SKM-1 treated with dmso at 0.1 percent for 144 hours (cell line): ENCODE measurements at regions not wholly inside any gene's neighbourhood (a gene's known extent, or its start where the extent isn't known, plus 50 kb on each side); places are given as distances from the start of the nearest gene placed in this dataset.

Experiments used
- DNase-seq: peaks from one replicate; lab custom pipeline; 2025; ENCODE audit not compliant: unreplicated experiment; lab: John Stamatoyannopoulos, UW

GRCh38 chr2:18799397-18799796 is 210.0 kb upstream of the NT5C1B start:
- no peak for DNase-seq

GRCh38 chr2:18797133-18797845 is 207.9 kb upstream of the NT5C1B start:
- DNase-seq, result no peak

GRCh38 chr2:18795906-18796305 is 206.5 kb upstream of the NT5C1B start:
- no peak for DNase-seq

DNA sequence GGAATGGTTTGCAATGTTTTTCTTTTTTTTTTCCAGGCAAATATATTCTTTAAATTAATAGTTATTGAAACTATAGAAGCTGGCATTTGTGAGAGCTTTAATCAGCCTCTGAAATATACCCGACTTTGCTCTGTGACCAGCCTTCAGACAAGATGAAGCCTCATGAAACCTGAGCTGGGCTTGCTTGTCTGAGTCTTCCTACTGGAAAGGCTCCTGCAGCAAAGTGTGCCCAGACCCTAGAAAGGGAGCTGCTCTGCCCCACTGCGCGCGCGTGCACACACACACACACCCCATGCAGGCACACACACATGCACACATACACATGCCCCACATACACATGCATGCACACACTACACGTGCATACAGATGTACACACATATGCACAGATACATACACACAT is 203.3 kb upstream of the NT5C1B start:
- no peak for DNase-seq

GRCh38 chr2:18792226-18792629 is 202.9 kb upstream of the NT5C1B start:
- no peak for DNase-seq

DNA sequence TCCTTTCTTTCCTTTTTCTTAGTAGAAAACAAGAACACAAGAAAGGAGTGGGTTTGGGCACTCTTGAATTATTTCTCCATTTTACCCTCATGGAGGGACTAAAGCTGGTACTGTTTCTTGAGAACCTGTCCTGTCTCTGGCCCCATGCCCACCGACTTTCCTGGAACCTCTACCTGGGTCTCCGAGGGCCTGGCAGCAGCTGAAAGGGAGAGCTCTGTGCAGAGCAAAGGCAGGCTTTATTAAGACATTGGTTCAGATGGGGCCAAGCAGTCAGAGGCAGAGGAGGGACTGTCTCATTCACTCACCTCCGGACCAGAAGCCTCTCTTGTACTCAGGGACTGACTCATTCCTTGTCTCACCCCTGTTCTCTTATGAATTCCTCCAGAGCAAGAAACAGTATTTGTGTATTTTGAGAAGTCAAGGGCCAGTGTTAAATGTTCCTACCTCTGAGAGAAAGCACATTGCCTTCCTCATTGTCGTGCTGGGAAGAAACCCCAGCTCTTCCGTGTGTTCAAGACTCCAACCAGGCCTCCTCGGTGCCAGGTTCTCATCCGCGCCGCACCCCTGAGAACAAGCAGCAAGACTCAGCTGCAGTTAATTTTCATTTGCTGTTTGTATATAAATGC is 201.9 kb upstream of the NT5C1B start:
- no peak for DNase-seq

DNA sequence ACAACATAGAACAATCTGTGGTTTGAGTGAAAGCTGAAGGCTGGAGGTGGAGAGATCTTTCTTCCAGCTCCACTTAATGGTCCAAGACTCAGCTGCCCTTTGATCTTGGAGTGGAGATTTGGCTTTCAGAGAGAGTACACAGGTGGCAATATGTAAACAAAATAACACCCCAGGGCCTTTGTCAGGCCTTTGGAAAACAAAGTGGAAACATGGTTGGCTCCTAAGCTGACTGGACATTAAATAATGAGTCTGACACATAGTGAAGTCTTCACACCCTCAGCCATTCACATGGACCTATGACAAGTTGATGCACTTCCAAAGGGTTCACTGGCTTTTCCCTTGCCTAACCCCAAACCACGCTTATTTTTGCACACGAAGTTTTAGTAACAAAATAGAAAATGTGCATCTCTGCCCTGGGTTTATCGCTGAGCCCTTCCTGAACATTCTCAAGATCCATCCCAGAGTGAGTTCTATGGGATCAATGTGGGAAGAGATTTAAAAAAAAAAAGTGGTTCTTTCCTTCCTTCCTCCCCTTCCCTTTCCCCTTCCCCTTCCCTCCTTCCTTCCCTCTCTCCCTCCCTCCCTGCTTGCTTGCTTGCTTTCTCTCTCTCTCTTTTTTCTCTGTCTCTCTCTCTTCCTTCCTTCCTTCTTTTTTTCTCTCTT is 201.3 kb upstream of the NT5C1B start:
- DNase-seq, result no peak

DNA sequence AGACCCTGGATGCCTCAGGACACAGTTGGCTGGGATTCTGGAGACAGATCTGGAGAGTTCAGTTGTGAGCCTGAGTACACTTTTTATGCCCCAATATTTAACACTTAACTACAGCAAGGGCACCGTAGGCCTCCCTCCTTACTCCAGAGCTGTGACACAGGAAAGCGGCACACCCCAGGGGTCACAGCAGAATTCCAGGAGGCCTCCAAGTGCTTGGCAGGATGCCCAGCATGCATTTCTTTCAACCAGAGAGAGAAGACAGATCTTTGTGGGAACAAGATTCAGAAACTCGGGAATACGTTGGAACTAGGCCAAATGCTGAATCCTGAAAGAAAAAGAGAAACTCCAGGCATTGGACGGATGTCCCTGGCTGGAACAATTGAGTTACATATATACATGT is 199.2 kb upstream of the NT5C1B start:
- no peak for DNase-seq

GRCh38 chr2:18787726-18788125 is 198.4 kb upstream of the NT5C1B start:
- DNase-seq, result no peak

GRCh38 chr2:18784245-18784644 is 194.9 kb upstream of the NT5C1B start:
- no peak for DNase-seq

DNA sequence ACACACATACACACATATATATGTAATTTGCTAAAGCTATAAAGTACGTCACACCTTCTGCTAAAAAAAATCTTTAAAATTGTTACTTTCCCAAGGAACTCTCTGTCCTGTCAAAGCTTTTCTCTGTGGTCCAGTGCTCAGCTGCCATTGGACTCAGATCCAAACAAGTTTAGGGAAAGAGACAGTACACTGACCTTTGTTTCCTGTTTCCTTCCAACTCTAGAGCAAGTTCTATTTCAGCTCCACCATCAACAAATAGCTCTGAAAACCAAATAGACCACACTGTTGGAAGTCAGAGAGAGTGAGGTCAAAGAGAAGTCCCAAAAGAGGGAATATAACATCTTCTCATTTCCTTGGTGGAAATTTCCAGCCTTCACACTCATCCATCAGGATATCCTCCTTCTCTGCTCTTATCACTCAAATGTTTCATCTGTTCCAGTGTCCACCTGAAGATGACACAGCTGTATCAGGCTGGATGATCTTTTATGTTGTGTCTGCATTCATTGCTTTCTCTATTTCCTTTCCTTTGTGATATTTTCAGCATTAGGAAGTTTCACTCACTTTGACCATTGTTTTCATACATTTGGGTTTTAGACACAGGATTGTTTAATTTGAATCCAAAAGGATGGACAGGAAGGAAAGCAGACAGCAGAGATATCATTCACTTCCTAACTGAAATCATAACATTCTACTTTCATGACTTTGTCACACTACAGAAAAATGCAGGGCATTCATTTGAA is 192.3 kb upstream of the NT5C1B start:
- no peak for DNase-seq

- DNase-seq, result no peak
Measured at GRCh38 chr2:18777250-18777812, 188.0 kb upstream of the NT5C1B start.

DNA sequence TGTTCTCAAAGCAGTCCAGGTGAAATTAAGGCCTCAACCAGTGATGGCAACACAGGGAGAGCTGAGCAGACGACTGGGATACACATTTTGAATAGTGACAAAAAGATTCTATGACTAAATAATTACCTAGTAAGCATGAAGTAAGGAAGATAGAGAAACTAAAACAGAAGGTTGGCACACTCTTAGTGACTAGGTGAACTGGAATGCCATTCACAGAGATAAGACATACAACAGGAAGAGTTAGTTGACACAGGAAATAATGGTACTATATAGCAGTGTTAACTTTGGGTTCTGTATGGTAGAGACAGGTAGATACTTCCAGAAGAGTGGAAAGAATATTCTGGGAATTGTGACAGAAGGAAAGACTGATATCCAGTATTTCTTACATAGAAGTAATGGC is 181.8 kb upstream of the NT5C1B start:
- no peak for DNase-seq

GRCh38 chr2:18763338-18763737 is 174.0 kb upstream of the NT5C1B start:
- no peak for DNase-seq

- no peak for DNase-seq
Measured at GRCh38 chr2:18762667-18763066, 173.3 kb upstream of the NT5C1B start.

- no peak for DNase-seq
Measured at GRCh38 chr2:18754286-18754685, 164.9 kb upstream of the NT5C1B start.

DNA sequence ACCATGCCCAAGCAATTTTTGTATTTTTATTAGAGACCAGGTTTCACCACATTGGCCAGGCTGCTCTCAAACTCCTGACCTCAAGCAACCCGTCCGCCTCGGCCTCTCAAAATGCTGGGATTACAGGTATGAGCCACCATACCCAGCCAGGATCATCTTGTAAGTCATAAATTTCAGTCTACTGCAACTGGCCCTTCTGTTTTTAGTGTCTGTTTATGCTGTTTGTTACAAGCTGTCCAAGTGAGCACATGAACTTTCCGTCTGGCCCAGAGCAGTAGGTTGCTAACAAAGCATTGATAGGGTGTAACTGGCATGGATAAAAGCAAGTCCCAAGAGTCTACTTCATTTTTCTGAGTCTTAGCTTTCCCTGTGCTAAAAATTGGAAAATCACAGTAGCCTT is 164.4 kb upstream of the NT5C1B start:
- no peak for DNase-seq

DNA sequence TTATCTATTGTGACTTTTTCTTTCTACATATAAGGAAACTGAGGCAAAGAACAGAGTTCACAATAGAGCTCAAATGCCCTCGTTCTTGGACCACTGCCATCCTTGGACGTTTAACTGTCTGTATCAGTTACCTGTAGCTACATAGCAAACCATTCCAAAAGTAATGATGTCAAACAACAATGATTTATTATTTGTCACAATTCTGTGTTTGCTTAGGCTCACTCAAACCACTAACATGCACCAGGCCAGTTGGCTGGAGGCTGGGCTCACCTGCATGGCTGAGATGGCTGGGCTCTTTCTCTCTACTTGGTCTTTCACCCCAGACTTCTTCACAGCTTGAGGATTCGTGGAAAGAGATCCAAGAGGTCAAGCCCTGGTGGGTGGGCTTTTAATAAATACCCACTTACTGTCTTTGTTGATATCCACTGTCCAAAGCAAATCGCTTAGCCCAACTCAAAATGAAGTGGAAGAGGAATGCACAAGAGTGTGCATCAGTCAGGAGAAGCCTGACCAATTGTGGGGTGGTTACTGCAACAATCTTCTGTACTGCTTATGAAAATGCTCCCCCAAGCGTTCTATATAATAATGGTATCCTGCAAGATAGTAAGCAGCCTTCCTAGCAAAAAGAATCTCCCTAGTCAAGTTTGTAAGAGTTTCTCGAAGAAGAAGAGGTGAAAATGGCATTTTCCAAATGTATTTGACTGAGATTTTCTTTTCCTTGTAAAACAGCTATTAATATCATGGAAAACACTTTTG is 163.5 kb upstream of the NT5C1B start:
- DNase-seq, result no peak

DNA sequence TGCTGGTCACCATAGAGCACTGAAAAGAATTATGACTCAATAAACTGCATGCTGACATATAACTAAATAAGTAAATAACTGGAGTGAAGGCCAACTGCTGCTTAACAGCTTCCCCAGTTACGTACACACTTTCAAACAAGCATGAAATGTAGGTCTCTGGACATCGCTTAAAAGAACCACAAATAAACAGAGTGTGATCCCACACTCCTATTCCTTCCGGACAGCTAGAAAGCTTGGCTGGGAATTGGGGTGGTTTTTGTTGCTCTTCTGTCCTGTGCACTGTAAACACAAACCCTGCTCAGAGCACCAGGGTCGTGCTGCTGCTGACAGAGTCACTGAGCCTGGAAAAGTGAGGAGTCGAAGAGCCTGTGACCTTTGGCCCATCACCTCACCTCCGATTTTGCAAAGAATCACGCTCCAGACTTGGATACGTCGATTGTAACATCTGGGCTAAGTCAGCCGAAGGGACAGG is 162.7 kb upstream of the NT5C1B start:
- no peak for DNase-seq

DNA sequence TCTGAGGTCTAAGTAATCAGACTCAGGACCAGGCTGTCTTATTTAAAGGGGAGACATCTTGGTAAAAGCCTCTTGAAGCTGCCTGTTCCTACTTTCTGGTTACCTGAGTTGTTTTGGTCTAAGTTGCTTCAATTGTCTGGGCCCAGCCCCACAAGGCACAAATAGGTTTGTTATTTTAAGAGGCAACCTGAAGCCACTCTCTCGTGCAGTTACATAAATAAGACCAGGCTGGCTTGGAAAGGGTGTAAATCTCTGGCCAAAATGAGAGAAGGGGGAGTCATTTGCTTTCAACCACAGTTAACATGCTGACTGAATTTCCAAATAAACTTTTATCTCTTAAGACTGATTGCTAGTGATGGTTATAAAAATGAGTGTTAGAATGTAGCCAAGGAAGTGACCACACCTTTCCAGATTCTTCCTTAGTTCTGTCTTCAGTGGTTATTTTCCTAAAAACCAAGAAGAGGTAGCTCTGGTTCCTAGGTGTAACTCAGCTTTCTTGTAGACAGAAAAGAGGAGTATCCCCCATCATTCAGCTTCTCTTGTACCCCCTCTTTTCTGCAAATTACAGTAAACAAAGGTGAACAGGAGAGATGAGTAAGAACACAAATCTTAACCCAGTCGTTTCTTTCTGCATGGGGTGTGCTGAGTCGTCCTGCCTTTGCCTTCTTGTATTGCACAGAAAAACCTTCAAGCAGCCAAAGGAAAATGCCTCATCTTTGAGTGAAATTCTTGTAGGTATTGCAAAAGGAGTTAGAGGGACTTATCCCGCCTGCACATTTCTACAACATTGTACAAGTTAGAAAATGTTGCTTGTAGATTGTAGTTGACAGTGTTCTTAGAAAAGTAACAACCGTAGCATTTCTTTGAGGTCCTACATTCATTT is 161.5 kb upstream of the NT5C1B start:
- DNase-seq, result no peak
